A673 (cell line): ENCODE measurements at regions not wholly inside any gene's neighbourhood (a gene's known extent, or its start where the extent isn't known, plus 50 kb on each side); places are given as distances from the start of the nearest gene placed in this dataset.

Source experiments
- EZH2 ChIP-seq: fragments of 200-600 bp; sonication (generic); IDR thresholded peaks from 2 replicates; pipeline ENCODE4 v1.6.1; 2017; ENCODE audit warnings: borderline replicate concordance, low read depth, mild to moderate bottlenecking, mixed read lengths, antibody characterized with exemption, low read length; ENCODE audit not compliant: poor library complexity, severe bottlenecking
- TF ChIP-seq, protein P1 (sequence below): fragments of 300-800, 200-600 bp; sonication (generic); conservative IDR thresholded peaks from 2 replicates; pipeline ENCODE4 v1.5.1; 2017; ENCODE audit warnings: low read depth, mild to moderate bottlenecking, antibody characterized with exemption, low read length, moderate library complexity, mixed read lengths

GRCh38 chr13:44305286-44305685, 68.3 kb upstream of the SERP2 start:
- TF ChIP-seq, protein P1, sequence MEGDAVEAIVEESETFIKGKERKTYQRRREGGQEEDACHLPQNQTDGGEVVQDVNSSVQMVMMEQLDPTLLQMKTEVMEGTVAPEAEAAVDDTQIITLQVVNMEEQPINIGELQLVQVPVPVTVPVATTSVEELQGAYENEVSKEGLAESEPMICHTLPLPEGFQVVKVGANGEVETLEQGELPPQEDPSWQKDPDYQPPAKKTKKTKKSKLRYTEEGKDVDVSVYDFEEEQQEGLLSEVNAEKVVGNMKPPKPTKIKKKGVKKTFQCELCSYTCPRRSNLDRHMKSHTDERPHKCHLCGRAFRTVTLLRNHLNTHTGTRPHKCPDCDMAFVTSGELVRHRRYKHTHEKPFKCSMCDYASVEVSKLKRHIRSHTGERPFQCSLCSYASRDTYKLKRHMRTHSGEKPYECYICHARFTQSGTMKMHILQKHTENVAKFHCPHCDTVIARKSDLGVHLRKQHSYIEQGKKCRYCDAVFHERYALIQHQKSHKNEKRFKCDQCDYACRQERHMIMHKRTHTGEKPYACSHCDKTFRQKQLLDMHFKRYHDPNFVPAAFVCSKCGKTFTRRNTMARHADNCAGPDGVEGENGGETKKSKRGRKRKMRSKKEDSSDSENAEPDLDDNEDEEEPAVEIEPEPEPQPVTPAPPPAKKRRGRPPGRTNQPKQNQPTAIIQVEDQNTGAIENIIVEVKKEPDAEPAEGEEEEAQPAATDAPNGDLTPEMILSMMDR, result no peak
- TF ChIP-seq EZH2, result no peak
